Skeletal muscle satellite cell (primary cell): ENCODE measurements at regions not wholly inside any gene's neighbourhood (a gene's known extent, or its start where the extent isn't known, plus 50 kb on each side); places are given as distances from the start of the nearest gene placed in this dataset.

Experiments
- H3K27me3 ChIP-seq: 2 replicates; pipeline ENCODE4 v1.7.0; 2013; ENCODE audit warnings: low read length; ENCODE audit not compliant: control insufficient read depth, insufficient read depth
- H3K36me3 ChIP-seq: 2 replicates; pipeline ENCODE4 v1.7.0; 2013; ENCODE audit warnings: mild to moderate bottlenecking, control low read depth, low read length; ENCODE audit not compliant: insufficient read depth
- H3K4me1 ChIP-seq: 2 replicates; pipeline ENCODE4 v1.7.0; 2013; ENCODE audit warnings: low read length; ENCODE audit not compliant: control insufficient read depth, insufficient read depth
- H3K4me2 ChIP-seq: 2 replicates; pipeline ENCODE4 v1.7.0; 2013; ENCODE audit warnings: mild to moderate bottlenecking, low read length
- H3K4me3 ChIP-seq: 2 replicates; pipeline ENCODE4 v1.7.0; 2013; ENCODE audit warnings: low read length
- H3K9ac ChIP-seq: 2 replicates; pipeline ENCODE4 v1.7.0; 2013; ENCODE audit warnings: mild to moderate bottlenecking, low read depth, low read length, moderate library complexity
- H3K9me3 ChIP-seq: replicated peaks from 2 replicates; pipeline ENCODE4 v1.7.0; 2013; ENCODE audit warnings: mild to moderate bottlenecking, control low read depth, low read length

GRCh38 chr11:110990311-110990710 is 255.2 kb upstream of the POU2AF2 start:
- Histone ChIP-seq H3K9me3 (no peaks in the 10 kb centered on the region), H3K36me3 (no peaks in the 10 kb centered on the region), H3K4me1 (peaks cover 4% of the 10 kb centered on the region), H3K4me2 (no peak overlapping the region), H3K27me3 (no peaks in the 10 kb centered on the region), H3K4me3 (no peak overlapping the region), H3K9ac (no peak overlapping the region)

- Histone ChIP-seq H3K36me3 (no peaks in the 10 kb centered on the region), H3K4me1 (peaks cover 5% of the 10 kb centered on the region), H3K27me3 (no peaks in the 10 kb centered on the region), H3K4me2 (no peak overlapping the region), H3K9ac (no peak overlapping the region), H3K4me3 (no peak overlapping the region), H3K9me3 (no peaks in the 10 kb centered on the region)
Observed at GRCh38 chr11:110989428-110990133, 255.9 kb upstream of the POU2AF2 start.

GRCh38 chr11:110988671-110989070 is 256.9 kb upstream of the POU2AF2 start:
- H3K27me3 ChIP-seq = no peaks in the 10 kb centered on the region
- no peaks in the 10 kb centered on the region for H3K36me3 ChIP-seq
- H3K9me3 ChIP-seq = no peaks in the 10 kb centered on the region
- H3K9ac ChIP-seq = no peak overlapping the region
- no peak overlapping the region for H3K4me3 ChIP-seq
- peaks cover 13% of the 10 kb centered on the region for H3K4me1 ChIP-seq
- no peak overlapping the region for H3K4me2 ChIP-seq

GRCh38 chr11:110986016-110986415 is 259.5 kb upstream of the POU2AF2 start:
- Histone ChIP-seq H3K4me3 (no peak overlapping the region), H3K4me2 (no peak overlapping the region), H3K36me3 (no peaks in the 10 kb centered on the region), H3K27me3 (no peaks in the 10 kb centered on the region), H3K4me1 (peaks cover 9% of the 10 kb centered on the region), H3K9ac (no peak overlapping the region), H3K9me3 (no peaks in the 10 kb centered on the region)

- Histone ChIP-seq H3K4me2 (no peak overlapping the region), H3K36me3 (no peaks in the 10 kb centered on the region), H3K4me1 (peaks cover 9% of the 10 kb centered on the region), H3K4me3 (no peak overlapping the region), H3K9me3 (no peaks in the 10 kb centered on the region), H3K9ac (no peak overlapping the region), H3K27me3 (no peaks in the 10 kb centered on the region)
Observed at GRCh38 chr11:110985547-110985946, 260.0 kb upstream of the POU2AF2 start.

GRCh38 chr11:110984693-110985092 is 260.8 kb upstream of the POU2AF2 start:
- no peak overlapping the region for H3K4me2 ChIP-seq
- H3K27me3 ChIP-seq = no peaks in the 10 kb centered on the region
- H3K4me1 ChIP-seq = peaks cover 12% of the 10 kb centered on the region
- no peak overlapping the region for H3K4me3 ChIP-seq
- no peaks in the 10 kb centered on the region for H3K36me3 ChIP-seq
- no peaks in the 10 kb centered on the region for H3K9me3 ChIP-seq
- no peak overlapping the region for H3K9ac ChIP-seq

GRCh38 chr11:110984147-110984546 is 261.4 kb upstream of the POU2AF2 start:
- no peak overlapping the region for H3K4me3 ChIP-seq
- no peak overlapping the region for H3K9ac ChIP-seq
- no peaks in the 10 kb centered on the region for H3K27me3 ChIP-seq
- peaks cover 18% of the 10 kb centered on the region for H3K4me1 ChIP-seq
- no peaks in the 10 kb centered on the region for H3K9me3 ChIP-seq
- H3K36me3 ChIP-seq = no peaks in the 10 kb centered on the region
- peak overlapping the region; percentile 18 for H3K4me2 ChIP-seq

GRCh38 chr11:110982214-110982613 is 263.3 kb upstream of the POU2AF2 start:
- Histone ChIP-seq H3K27me3 (no peaks in the 10 kb centered on the region), H3K4me2 (no peak overlapping the region), H3K9ac (no peak overlapping the region), H3K4me1 (peaks cover 19% of the 10 kb centered on the region), H3K36me3 (no peaks in the 10 kb centered on the region), H3K9me3 (no peaks in the 10 kb centered on the region), H3K4me3 (no peak overlapping the region)

- no peaks in the 10 kb centered on the region for H3K9me3 ChIP-seq
- no peaks in the 10 kb centered on the region for H3K27me3 ChIP-seq
- H3K4me1 ChIP-seq = peaks cover 19% of the 10 kb centered on the region
- no peak overlapping the region for H3K9ac ChIP-seq
- no peak overlapping the region for H3K4me3 ChIP-seq
- no peaks in the 10 kb centered on the region for H3K36me3 ChIP-seq
- H3K4me2 ChIP-seq = peak overlapping the region; percentile 18
Observed at GRCh38 chr11:110979696-110980095, 265.8 kb upstream of the POU2AF2 start.

GRCh38 chr11:110977661-110978060 is 265.4 kb upstream of the ARHGAP20 start:
- no peak overlapping the region for H3K4me2 ChIP-seq
- H3K36me3 ChIP-seq = no peaks in the 10 kb centered on the region
- H3K27me3 ChIP-seq = no peaks in the 10 kb centered on the region
- no peak overlapping the region for H3K9ac ChIP-seq
- H3K4me3 ChIP-seq = no peak overlapping the region
- no peaks in the 10 kb centered on the region for H3K9me3 ChIP-seq
- peaks cover 21% of the 10 kb centered on the region for H3K4me1 ChIP-seq

- H3K9me3 ChIP-seq = no peaks in the 10 kb centered on the region
- H3K4me1 ChIP-seq = peaks cover 39% of the 10 kb centered on the region
- H3K4me3 ChIP-seq = no peak overlapping the region
- no peaks in the 10 kb centered on the region for H3K36me3 ChIP-seq
- no peak overlapping the region for H3K9ac ChIP-seq
- no peaks in the 10 kb centered on the region for H3K27me3 ChIP-seq
- H3K4me2 ChIP-seq = no peak overlapping the region
Observed at GRCh38 chr11:110974731-110975130, 262.5 kb upstream of the ARHGAP20 start.

- no peaks in the 10 kb centered on the region for H3K27me3 ChIP-seq
Observed at GRCh38 chr11:110973401-110973980, 261.3 kb upstream of the ARHGAP20 start.

More at GRCh38 chr11:110973401-110973980, 261.3 kb upstream of the ARHGAP20 start:
- Histone ChIP-seq H3K9ac (no peak overlapping the region), H3K36me3 (no peaks in the 10 kb centered on the region), H3K4me2 (no peak overlapping the region), H3K4me1 (peaks cover 35% of the 10 kb centered on the region), H3K9me3 (no peaks in the 10 kb centered on the region), H3K4me3 (no peak overlapping the region)
